ENCODE measurements at regions not wholly inside any gene's neighbourhood (a gene's known extent, or its start where the extent isn't known, plus 50 kb on each side); places are given as distances from the start of the nearest gene placed in this dataset.

- Histone ChIP-seq H3K4me3 (replicated peaks in 1 of 3; ENCODE audit: insufficient read depth in 1 of 3, low read depth in 1 of 3, low read length in 3 of 3) (no peak overlapping the region), H3K9me1 (replicated peaks; ENCODE audit: control insufficient read depth, extremely low read depth, insufficient read depth, low read length) (no peaks in the 10 kb centered on the region), H3K27me3 (ENCODE audit: control insufficient read depth in 2 of 2, insufficient read depth in 2 of 2, low read length in 2 of 2) (no peaks in the 10 kb centered on the region), H2AFZ (ENCODE audit: low read depth, low read length) (no peak overlapping the region), H3K9ac (replicated peaks; ENCODE audit: extremely low read depth, insufficient read depth, low read length) (no peak overlapping the region), H3K4me1 (ENCODE audit: control insufficient read depth, extremely low read depth, insufficient read depth, low read length) (no peaks in the 10 kb centered on the region), H3K9me3 (replicated peaks; ENCODE audit: control insufficient read depth, insufficient read depth, low read length) (no peaks in the 10 kb centered on the region), H3K27ac (ENCODE audit: insufficient read depth, low read depth, low read length) (no peak overlapping the region), H3K79me2 (ENCODE audit: control insufficient read depth, insufficient read depth, low read length) (no peaks in the 10 kb centered on the region), H3K4me2 (ENCODE audit: insufficient read depth, low read length) (no peak overlapping the region), H4K20me1 (replicated peaks; ENCODE audit: control insufficient read depth, extremely low read depth, insufficient read depth, low read length) (no peaks in the 10 kb centered on the region), H3K36me3 (ENCODE audit: control insufficient read depth in 2 of 2, extremely low read depth in 1 of 2, insufficient read depth in 2 of 2, low read length in 2 of 2) (no peaks in the 10 kb centered on the region)
- no TSS peak for BruUV-seq (replicated peaks)
- dilution Hi-C loops (cut with MboI; ENCODE audit: extremely low pct_ligation_motif_present, low sequenced_read_pairs) = no loop called here
- TF ChIP-seq EZH2 (IDR thresholded peaks at IDR 0.05; ENCODE audit: borderline replicate concordance, low read depth, low read length, severe bottlenecking) = no peak
- TF ChIP-seq POLR2AphosphoS5 (IDR thresholded peaks at IDR 0.05; ENCODE audit: insufficient read depth, low read depth, low read length) = no peak
- TF ChIP-seq MAX (IDR thresholded peaks at IDR 0.05; ENCODE audit: insufficient read depth, insufficient read length) = no peak
- TF ChIP-seq GATA2 (IDR thresholded peaks at IDR 0.05; ENCODE audit: insufficient read depth, insufficient read length, low read depth, low read length) = no peak
- TF ChIP-seq JUN (IDR thresholded peaks at IDR 0.05; ENCODE audit: borderline replicate concordance, insufficient read depth, insufficient read length, low read depth) = no peak
- TF ChIP-seq FOS (IDR thresholded peaks at IDR 0.05; ENCODE audit: borderline replicate concordance, insufficient read depth, low read length) = no peak
- no peak for TF ChIP-seq POLR2A (IDR thresholded peaks at IDR 0.05; ENCODE audit: low read depth, low read length)
- TF ChIP-seq CTCF (IDR thresholded peaks at IDR 0.05; ENCODE audit: extremely low read depth in 1 of 2, insufficient read depth in 1 of 2, low read depth in 1 of 2, low read length in 2 of 2) = no peak
- no peak for TF ChIP-seq MYC (IDR thresholded peaks at IDR 0.05; ENCODE audit: low read depth, low read length)
- CTCF ChIA-PET = interaction anchor here (1.0 to 2.3 kb wide), 2 partner anchors 16 to 18 kb away, joined by 3 to 8 read pairs; no protein-coding TSS in a partner anchor
- POLR2A ChIA-PET = no interaction called here
- FAIRE-seq (no peak), DNase-seq (ENCODE audit: low read depth, low spot score) (no peak)
- intact Hi-C loops (cut with micrococcal nuclease) = no loop called here
These were observed 254.8 kb downstream of the PHF14 start for GRCh38 chr7:11228515-11228914.

All from endothelial cell of umbilical vein (primary cell).